SK-N-SH (cell line): ENCODE measurements at regions not wholly inside any gene's neighbourhood (a gene's known extent, or its start where the extent isn't known, plus 50 kb on each side); places are given as distances from the start of the nearest gene placed in this dataset.

Source experiments
- CTCF ChIA-PET: fragments of 300-600, 350-600 bp; formaldehyde crosslinking; extraction: SDS; loops from one replicate; lab custom pipeline; 2021; lab: Yijun Ruan, JAX
- POLR2A ChIA-PET: fragments of 350-600 bp; sonication (Branson Sonifier 250); formaldehyde crosslinking; extraction: SDS; loops from one replicate; lab custom pipeline; 2020; ENCODE audit warnings: antibody characterized with exemption, inconsistent platforms; lab: Yijun Ruan, JAX
- DNase-seq: peaks from one replicate; pipeline ENCODE4 v3.0.0; 2012
- H2AFZ ChIP-seq: fragments of 200-600 bp; sonication (generic); 2 replicates; pipeline ENCODE4 v1.8.1; 2016; ENCODE audit warnings: antibody characterized with exemption, mild to moderate bottlenecking, low read depth
- H3F3A ChIP-seq: fragments of 200-600 bp; sonication (generic); replicated peaks from 2 replicates; pipeline ENCODE3; 2016; ENCODE audit warnings: antibody characterized with exemption, mild to moderate bottlenecking; ENCODE audit not compliant: insufficient read depth
- H3K27ac ChIP-seq, 2 experiments: fragments of 200-500 bp in 1 of 2; fragments of 200-600 bp in 1 of 2; sonication (Bioruptor generic) in 1 of 2; sonication (generic), shearing (Covaris generic) in 1 of 2; 2 replicates each; pipeline versions ENCODE4 v1.5.1 to v1.6.1; 2014 to 2016; ENCODE audit warnings: low read depth in 2 of 2, inconsistent platforms in 1 of 2, low read length in 1 of 2, mild to moderate bottlenecking in 1 of 2, mixed read lengths in 1 of 2
- H3K27me3 ChIP-seq: fragments of 200-600 bp; sonication (generic), shearing (Covaris generic); 2 replicates; pipeline ENCODE4 v1.6.1; 2016; ENCODE audit warnings: mixed run types; ENCODE audit not compliant: insufficient read depth
- H3K36me3 ChIP-seq, 2 experiments: fragments of 200-500 bp in 1 of 2; fragments of 200-600 bp in 1 of 2; sonication (Bioruptor generic) in 1 of 2; sonication (generic) in 1 of 2; replicated peaks in 1 of 2; 2 replicates each; pipeline versions ENCODE3 to v1.5.1; 2014 to 2016; ENCODE audit warnings: low read length in 1 of 2, mild to moderate bottlenecking in 1 of 2; ENCODE audit not compliant: insufficient read depth in 2 of 2, control insufficient read depth in 1 of 2
- H3K4me1 ChIP-seq, 2 experiments: fragments of 200-500 bp in 1 of 2; fragments of 200-600 bp in 1 of 2; sonication (Bioruptor generic) in 1 of 2; sonication (generic), shearing (Covaris generic) in 1 of 2; 2 replicates each; pipeline versions ENCODE4 v1.5.1 to v1.6.1; 2014 to 2016; ENCODE audit warnings: low read depth in 1 of 2, low read length in 1 of 2, mixed run types in 1 of 2; ENCODE audit not compliant: insufficient read depth in 2 of 2, control insufficient read depth in 1 of 2
- H3K4me2 ChIP-seq: fragments of 200-600 bp; sonication (generic), shearing (Covaris generic); 2 replicates; pipeline ENCODE4 v1.6.1; 2017; ENCODE audit warnings: mixed run types
- H3K4me3 ChIP-seq, 2 experiments: fragments of 200-500 bp in 1 of 2; fragments of 200-600 bp in 1 of 2; sonication (Bioruptor generic) in 1 of 2; sonication (generic), shearing (Covaris generic) in 1 of 2; 2 replicates each; pipeline versions ENCODE4 v1.5.1 to v1.8.1; 2014 to 2016; ENCODE audit warnings: low read depth in 2 of 2, inconsistent platforms in 1 of 2, low read length in 1 of 2, mild to moderate bottlenecking in 1 of 2, mixed read lengths in 1 of 2, moderate library complexity in 1 of 2
- H3K79me2 ChIP-seq: fragments of 200-600 bp; sonication (generic); 2 replicates; pipeline ENCODE4 v1.8.1; 2017; ENCODE audit warnings: mild to moderate bottlenecking; ENCODE audit not compliant: insufficient read depth
- H3K9ac ChIP-seq: fragments of 200-600 bp; sonication (generic); 2 replicates; pipeline ENCODE4 v1.6.1; 2017; ENCODE audit warnings: mixed run types
- H3K9me2 ChIP-seq: fragments of 200-600 bp; sonication (generic); 2 replicates; pipeline ENCODE4 v1.6.1; 2017; ENCODE audit warnings: mixed run types
- H3K9me3 ChIP-seq: fragments of 200-600 bp; sonication (generic); 2 replicates; pipeline ENCODE4 v1.6.1; 2017; ENCODE audit warnings: mixed run types, mild to moderate bottlenecking, moderate library complexity
- H4K20me1 ChIP-seq: fragments of 200-600 bp; sonication (generic); 2 replicates; pipeline ENCODE4 v1.6.1; 2017; ENCODE audit warnings: mild to moderate bottlenecking, mixed run types; ENCODE audit not compliant: insufficient read depth
- CHD2 ChIP-seq: fragments of 150-350 bp; IDR thresholded peaks from 2 replicates; pipeline ENCODE4 v1.6.1; 2018; ENCODE audit warnings: low read length; ENCODE audit not compliant: partially characterized antibody
- EP300 ChIP-seq, 2 experiments: IDR thresholded peaks; 2 replicates each; pipeline versions ENCODE4 v1.4.0 to v1.6.1; 2012; ENCODE audit warnings: borderline replicate concordance in 1 of 2, low read depth in 1 of 2, low read length in 1 of 2
- EZH2phosphoT487 ChIP-seq: fragments of 200-600 bp; sonication (generic); IDR thresholded peaks from 2 replicates; pipeline ENCODE4 v1.6.1; 2017; ENCODE audit warnings: low read depth, mixed run types, mild to moderate bottlenecking, antibody characterized with exemption, moderate library complexity, borderline replicate concordance
- FOXJ3 ChIP-seq: sonication (generic); formaldehyde crosslinking; IDR thresholded peaks from 2 replicates; pipeline ENCODE4 v1.5.1; 2020; ENCODE audit warnings: mild to moderate bottlenecking, missing genetic modification reagents
- FOXM1 ChIP-seq: IDR thresholded peaks from 2 replicates; pipeline ENCODE4 v1.4.0; 2012; ENCODE audit warnings: low read depth, mild to moderate bottlenecking
- GABPA ChIP-seq: IDR thresholded peaks from 2 replicates; pipeline ENCODE4 v1.4.0; 2012; ENCODE audit warnings: low read depth, mild to moderate bottlenecking
- GATA2 ChIP-seq: sonication (generic); formaldehyde crosslinking; IDR thresholded peaks from 2 replicates; pipeline ENCODE4 v1.5.0; 2020; ENCODE audit warnings: mild to moderate bottlenecking, missing genetic modification reagents
- JUND ChIP-seq: IDR thresholded peaks from 2 replicates; pipeline ENCODE4 v1.4.0; 2012
- MEF2A ChIP-seq: IDR thresholded peaks from 2 replicates; pipeline ENCODE4 v1.4.0; 2012; ENCODE audit warnings: low read depth, borderline replicate concordance
- MXI1 ChIP-seq: IDR thresholded peaks from 2 replicates; pipeline ENCODE4 v1.6.1; 2012; ENCODE audit warnings: mild to moderate bottlenecking, low read depth, low read length, improper control_type of control experiment
- NFIC ChIP-seq: IDR thresholded peaks from 2 replicates; pipeline ENCODE4 v1.4.0; 2012; ENCODE audit warnings: borderline replicate concordance
- NRF1 ChIP-seq: IDR thresholded peaks from 2 replicates; pipeline ENCODE4 v1.6.1; 2012; ENCODE audit warnings: low read depth, mild to moderate bottlenecking, low read length
- RCOR1 ChIP-seq: fragments of 150-350 bp; IDR thresholded peaks from 2 replicates; pipeline ENCODE4 v1.6.1; 2017; ENCODE audit warnings: antibody characterized with exemption, low read length
- RFX5 ChIP-seq: IDR thresholded peaks from 2 replicates; pipeline ENCODE4 v1.6.1; 2012; ENCODE audit warnings: mild to moderate bottlenecking, improper control_type of control experiment, low read length
- TAF1 ChIP-seq: IDR thresholded peaks from 2 replicates; pipeline ENCODE4 v1.6.1; 2012; ENCODE audit warnings: low read depth, mild to moderate bottlenecking, low read length, moderate library complexity, borderline replicate concordance
- TEAD4 ChIP-seq: IDR thresholded peaks from 2 replicates; pipeline ENCODE4 v1.4.0; 2012; ENCODE audit warnings: mild to moderate bottlenecking, borderline replicate concordance; ENCODE audit not compliant: insufficient read depth
- WGBS: methylation state at CpG from one replicate; pipeline ENCODE4 v1.1.6; 2017; ENCODE audit warnings: low lambda C conversion rate; 5-methylcytosine and 5-hydroxymethylcytosine counted together
- TF ChIP-seq, protein P1 (sequence below): IDR thresholded peaks from 2 replicates; pipeline ENCODE4 v1.4.0; 2012; ENCODE audit warnings: low read depth, borderline replicate concordance
- TF ChIP-seq, protein P2 (sequence below): fragments of 150-350 bp; IDR thresholded peaks from 2 replicates; pipeline ENCODE4 v1.6.1; 2017; ENCODE audit warnings: antibody characterized with exemption, low read length, low read depth, borderline replicate concordance
- TF ChIP-seq, protein P3 (sequence below): fragments of 150-350 bp; IDR thresholded peaks from 2 replicates; pipeline ENCODE4 v1.6.1; 2016; ENCODE audit warnings: mild to moderate bottlenecking, low read depth, low read length
- TF ChIP-seq, protein P4 (sequence below): IDR thresholded peaks from 2 replicates; pipeline ENCODE4; 2012

DNA sequence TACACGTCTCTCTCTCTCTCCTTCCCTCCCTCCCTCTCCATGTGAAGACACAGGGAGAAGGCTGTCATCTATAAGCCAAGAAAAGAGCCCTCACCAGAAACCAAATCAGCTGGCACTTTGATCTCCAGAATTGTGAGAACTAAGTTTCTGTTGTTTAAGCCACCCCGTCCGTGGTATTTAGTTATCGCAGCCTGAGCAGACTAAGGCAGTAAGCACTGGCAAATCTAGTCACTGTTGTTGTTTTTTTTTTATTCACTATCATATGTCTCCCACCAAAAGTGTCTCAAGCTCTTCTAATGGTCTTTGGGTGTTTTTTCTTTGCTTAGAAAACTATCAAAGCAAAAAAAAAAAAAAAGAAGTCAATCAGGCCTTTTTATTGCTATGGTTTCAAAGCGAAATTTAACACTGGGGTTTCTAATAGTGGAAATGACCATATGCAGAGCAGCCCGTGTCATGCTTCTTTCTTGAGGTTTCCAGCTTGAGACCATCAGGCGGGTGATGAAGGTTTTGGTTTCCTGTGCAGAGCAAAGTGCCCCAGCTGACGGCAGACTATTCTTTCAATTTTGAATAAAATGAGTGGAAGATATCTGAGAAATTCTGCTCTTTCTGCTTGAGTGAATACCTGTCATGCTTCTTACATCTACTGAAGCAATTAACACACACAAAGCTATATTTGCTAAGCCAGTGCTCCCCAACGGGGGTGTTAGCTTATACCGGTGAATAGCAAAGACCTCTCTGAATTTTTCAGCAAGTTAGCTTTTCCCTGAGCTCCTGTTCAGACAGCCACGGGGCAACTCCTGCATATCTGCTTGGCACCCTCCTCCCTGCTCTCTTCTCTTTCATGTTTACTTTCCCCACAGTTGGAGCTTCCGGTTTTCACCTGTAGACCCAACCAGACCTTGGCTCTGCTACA, 394.1 kb upstream of the ATP5MC3 start:
- Histone ChIP-seq H3F3A (no peaks in the 10 kb centered on the region), H3K27ac (no peak overlapping the region), H3K9ac (no peak overlapping the region), H4K20me1 (no peaks in the 10 kb centered on the region), H2AFZ (no peak overlapping the region), H3K36me3 (no peaks in the 10 kb centered on the region), H3K4me3 (no peak overlapping the region), H3K4me1 (no peaks in the 10 kb centered on the region), H3K79me2 (no peaks in the 10 kb centered on the region), H3K4me2 (no peak overlapping the region), H3K27me3 (no peaks in the 10 kb centered on the region), H3K9me2 (no peaks in the 10 kb centered on the region), H3K9me3 (no peaks in the 10 kb centered on the region)
- WGBS, result 49% methylated on average over 12 of the region's 12 CpGs
- ChIA-PET POLR2A (no interaction called here), CTCF (no interaction called here)
- DNase-seq, result no peak
- no peak for TF ChIP-seq GABPA
- TF ChIP-seq, protein P1, sequence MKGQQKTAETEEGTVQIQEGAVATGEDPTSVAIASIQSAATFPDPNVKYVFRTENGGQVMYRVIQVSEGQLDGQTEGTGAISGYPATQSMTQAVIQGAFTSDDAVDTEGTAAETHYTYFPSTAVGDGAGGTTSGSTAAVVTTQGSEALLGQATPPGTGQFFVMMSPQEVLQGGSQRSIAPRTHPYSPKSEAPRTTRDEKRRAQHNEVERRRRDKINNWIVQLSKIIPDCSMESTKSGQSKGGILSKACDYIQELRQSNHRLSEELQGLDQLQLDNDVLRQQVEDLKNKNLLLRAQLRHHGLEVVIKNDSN, result no peak
- TF ChIP-seq EZH2phosphoT487, result no peak
- TF ChIP-seq NFIC, result no peak
- TF ChIP-seq FOXJ3, result no peak
- TF ChIP-seq RFX5, result no peak
- no peak for TF ChIP-seq CHD2
- no peak for TF ChIP-seq EP300 (IDR thresholded peaks at IDR 0.05; ENCODE audit: borderline replicate concordance in 1 of 2, low read depth in 1 of 2, low read length in 1 of 2)
- TF ChIP-seq FOXM1, result no peak
- no peak for TF ChIP-seq TAF1
- no peak for TF ChIP-seq JUND
- TF ChIP-seq, protein P2, sequence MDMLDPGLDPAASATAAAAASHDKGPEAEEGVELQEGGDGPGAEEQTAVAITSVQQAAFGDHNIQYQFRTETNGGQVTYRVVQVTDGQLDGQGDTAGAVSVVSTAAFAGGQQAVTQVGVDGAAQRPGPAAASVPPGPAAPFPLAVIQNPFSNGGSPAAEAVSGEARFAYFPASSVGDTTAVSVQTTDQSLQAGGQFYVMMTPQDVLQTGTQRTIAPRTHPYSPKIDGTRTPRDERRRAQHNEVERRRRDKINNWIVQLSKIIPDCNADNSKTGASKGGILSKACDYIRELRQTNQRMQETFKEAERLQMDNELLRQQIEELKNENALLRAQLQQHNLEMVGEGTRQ, result no peak

DNA sequence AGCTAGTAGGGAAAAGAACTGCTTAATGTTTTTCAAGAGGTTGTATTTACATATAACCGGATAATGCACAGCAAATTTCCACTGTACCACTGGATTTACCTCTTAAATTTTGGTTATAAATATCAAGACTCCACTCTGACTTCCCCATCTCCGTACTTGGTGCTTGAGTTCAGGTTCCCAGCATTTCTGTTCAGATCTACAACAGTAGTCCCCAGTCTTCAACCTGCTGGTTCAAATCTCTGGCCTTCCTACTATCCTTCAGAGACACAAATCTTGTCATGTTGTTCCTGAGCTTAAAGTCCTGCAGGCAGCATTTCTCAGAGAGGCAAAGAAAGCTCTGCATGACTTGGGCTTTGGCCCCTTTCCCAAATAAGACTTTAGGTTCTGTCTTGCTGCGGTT, 392.6 kb upstream of the ATP5MC3 start:
- H3K9me2 ChIP-seq, result no peaks in the 10 kb centered on the region
- no peaks in the 10 kb centered on the region for H3K9me3 ChIP-seq
- H3K4me3 ChIP-seq, result no peak overlapping the region
- H3K9ac ChIP-seq, result no peak overlapping the region
- H4K20me1 ChIP-seq, result no peaks in the 10 kb centered on the region
- CTCF ChIA-PET, result interaction anchor here (0.8 kb wide), 1 partner anchor 114 kb away, joined by 3 read pairs; no protein-coding TSS in a partner anchor
- no peak for TF ChIP-seq GATA2 (CRISPR knock-in tag)
- TF ChIP-seq JUND, result no peak
- no peak for TF ChIP-seq MEF2A
- no peak for TF ChIP-seq RCOR1
- no peak for TF ChIP-seq EP300 (IDR thresholded peaks at IDR 0.05; ENCODE audit: borderline replicate concordance in 1 of 2, low read depth in 1 of 2, low read length in 1 of 2)
- TF ChIP-seq, protein P3, sequence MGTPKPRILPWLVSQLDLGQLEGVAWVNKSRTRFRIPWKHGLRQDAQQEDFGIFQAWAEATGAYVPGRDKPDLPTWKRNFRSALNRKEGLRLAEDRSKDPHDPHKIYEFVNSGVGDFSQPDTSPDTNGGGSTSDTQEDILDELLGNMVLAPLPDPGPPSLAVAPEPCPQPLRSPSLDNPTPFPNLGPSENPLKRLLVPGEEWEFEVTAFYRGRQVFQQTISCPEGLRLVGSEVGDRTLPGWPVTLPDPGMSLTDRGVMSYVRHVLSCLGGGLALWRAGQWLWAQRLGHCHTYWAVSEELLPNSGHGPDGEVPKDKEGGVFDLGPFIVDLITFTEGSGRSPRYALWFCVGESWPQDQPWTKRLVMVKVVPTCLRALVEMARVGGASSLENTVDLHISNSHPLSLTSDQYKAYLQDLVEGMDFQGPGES, result no peak
- TF ChIP-seq, protein P2, result no peak
- TF ChIP-seq FOXM1, result no peak
- TF ChIP-seq, protein P4, sequence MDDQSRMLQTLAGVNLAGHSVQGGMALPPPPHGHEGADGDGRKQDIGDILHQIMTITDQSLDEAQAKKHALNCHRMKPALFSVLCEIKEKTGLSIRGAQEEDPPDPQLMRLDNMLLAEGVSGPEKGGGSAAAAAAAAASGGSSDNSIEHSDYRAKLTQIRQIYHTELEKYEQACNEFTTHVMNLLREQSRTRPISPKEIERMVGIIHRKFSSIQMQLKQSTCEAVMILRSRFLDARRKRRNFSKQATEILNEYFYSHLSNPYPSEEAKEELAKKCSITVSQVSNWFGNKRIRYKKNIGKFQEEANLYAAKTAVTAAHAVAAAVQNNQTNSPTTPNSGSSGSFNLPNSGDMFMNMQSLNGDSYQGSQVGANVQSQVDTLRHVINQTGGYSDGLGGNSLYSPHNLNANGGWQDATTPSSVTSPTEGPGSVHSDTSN, result no peak
- no peak for TF ChIP-seq TEAD4
- TF ChIP-seq NRF1, result no peak
- TF ChIP-seq MXI1, result no peak
- no peak for TF ChIP-seq TAF1
- TF ChIP-seq RFX5, result no peak
- H3K27me3 ChIP-seq, result no peaks in the 10 kb centered on the region
- H3K4me2 ChIP-seq, result no peak overlapping the region
- H3K36me3 ChIP-seq, result no peaks in the 10 kb centered on the region
- POLR2A ChIA-PET, result no interaction called here
- no peaks in the 10 kb centered on the region for H3K79me2 ChIP-seq
- no peak for DNase-seq
- H3F3A ChIP-seq, result no peaks in the 10 kb centered on the region
- H2AFZ ChIP-seq, result no peak overlapping the region
- no peak overlapping the region for H3K27ac ChIP-seq
- no peaks in the 10 kb centered on the region for H3K4me1 ChIP-seq
- WGBS, result 50% methylated on average over 3 of the region's 3 CpGs
